Keratinocyte (primary cell): ENCODE measurements at regions not wholly inside any gene's neighbourhood (a gene's known extent, or its start where the extent isn't known, plus 50 kb on each side); places are given as distances from the start of the nearest gene placed in this dataset.

Source experiments
- DNase-seq: peaks from one replicate; pipeline ENCODE4 v3.0.0-alpha.2; 2011; ENCODE audit warnings: low read depth, missing footprints, low spot score
- FAIRE-seq: peaks from 2 replicates; lab custom pipeline; 2011; peaks lifted over from hg19 to GRCh38; lab: Jason Lieb, UNC
- H2AFZ ChIP-seq: 2 replicates; pipeline ENCODE4 v1.6.0; 2012; ENCODE audit warnings: low read length, control low read depth, inconsistent platforms; ENCODE audit not compliant: control insufficient read depth
- H3K27ac ChIP-seq: 2 replicates; pipeline ENCODE4 v1.5.1; 2011; ENCODE audit warnings: low read length; ENCODE audit not compliant: control insufficient read depth, insufficient read depth
- H3K27me3 ChIP-seq: 3 replicates; pipeline ENCODE4 v1.6.0; 2011; ENCODE audit warnings: low read length; ENCODE audit not compliant: control insufficient read depth, insufficient read depth; ENCODE audit errors: extremely low read depth
- H3K36me3 ChIP-seq, 2 experiments: 2 replicates in 1 of 2; 3 replicates in 1 of 2; pipeline ENCODE4 v1.5.1; 2011; ENCODE audit warnings: low read length in 2 of 2, mild to moderate bottlenecking in 1 of 2; ENCODE audit not compliant: control insufficient read depth in 2 of 2, insufficient read depth in 2 of 2; ENCODE audit errors: extremely low read depth in 1 of 2
- H3K4me1 ChIP-seq: 3 replicates; pipeline ENCODE4 v1.5.1; 2011; ENCODE audit warnings: low read length; ENCODE audit not compliant: control insufficient read depth, insufficient read depth; ENCODE audit errors: extremely low read depth
- H3K4me2 ChIP-seq: 3 replicates; pipeline ENCODE4 v1.6.0; 2011; ENCODE audit warnings: low read depth, low read length; ENCODE audit not compliant: control insufficient read depth, insufficient read depth; ENCODE audit errors: extremely low read depth
- H3K4me3 ChIP-seq, 3 experiments: fragments of 200-600 bp in 1 of 3; sonication (generic) in 1 of 3; 2 replicates in 2 of 3; 3 replicates in 1 of 3; pipeline ENCODE4 v1.5.1; 2011 to 2016; ENCODE audit warnings: low read length in 3 of 3, mild to moderate bottlenecking in 3 of 3, control low read depth in 2 of 3, inconsistent platforms in 1 of 3, low read depth in 1 of 3, mixed read lengths in 1 of 3, mixed run types in 1 of 3, moderate library complexity in 1 of 3; ENCODE audit not compliant: control insufficient read depth in 2 of 3, insufficient read depth in 2 of 3; ENCODE audit errors: extremely low read depth in 1 of 3
- H3K79me2 ChIP-seq: 2 replicates; pipeline ENCODE4 v1.6.0; 2012; ENCODE audit warnings: low read length; ENCODE audit not compliant: control insufficient read depth, insufficient read depth
- H3K9ac ChIP-seq: 3 replicates; pipeline ENCODE4 v1.6.0; 2011; ENCODE audit warnings: low read length; ENCODE audit not compliant: control insufficient read depth, insufficient read depth; ENCODE audit errors: extremely low read depth
- H3K9me1 ChIP-seq: 3 replicates; pipeline ENCODE4 v1.6.0; 2011; ENCODE audit warnings: low read length; ENCODE audit not compliant: control insufficient read depth, insufficient read depth; ENCODE audit errors: extremely low read depth
- H3K9me3 ChIP-seq: 2 replicates; pipeline ENCODE4 v1.5.1; 2012; ENCODE audit warnings: low read depth, low read length; ENCODE audit not compliant: control insufficient read depth
- H4K20me1 ChIP-seq: 3 replicates; pipeline ENCODE4 v1.6.0; 2011; ENCODE audit warnings: low read length; ENCODE audit not compliant: control insufficient read depth, insufficient read depth; ENCODE audit errors: extremely low read depth
- CTCF ChIP-seq, 3 experiments: IDR thresholded peaks in 1 of 3; conservative IDR thresholded peaks in 1 of 3; optimal IDR thresholded peaks in 1 of 3; 2 replicates in 2 of 3; 3 replicates in 1 of 3; pipeline versions ENCODE3 to v1.5.1; 2011; ENCODE audit warnings: low read length in 3 of 3, mild to moderate bottlenecking in 3 of 3, moderate library complexity in 2 of 3, control low read depth in 1 of 3, inconsistent platforms in 1 of 3; ENCODE audit not compliant: insufficient read depth in 2 of 3; ENCODE audit errors: extremely low read depth in 1 of 3
- EZH2 ChIP-seq: IDR thresholded peaks from one replicate; pipeline ENCODE4 v1.6.1; 2012; ENCODE audit warnings: inconsistent platforms, mild to moderate bottlenecking, low read length, moderate library complexity
- dilution Hi-C: fragments of 300-500 bp; cut with MboI; formaldehyde crosslinking; loops from one replicate; pipeline ENCODE4 v1.7.0; 2020; ENCODE audit warnings: low sequenced_read_pairs; ENCODE audit not compliant: extremely low pct_ligation_motif_present

GRCh38 chr2:58812771-58813344 lies 571.7 kb upstream of the FANCL start:
- Histone ChIP-seq H3K36me3 (no peaks in the 10 kb centered on the region), H3K27ac (no peak overlapping the region), H3K9me1 (no peaks in the 10 kb centered on the region), H3K4me2 (no peak overlapping the region), H3K79me2 (no peaks in the 10 kb centered on the region), H3K4me1 (no peaks in the 10 kb centered on the region), H3K4me3 (no peak overlapping the region), H3K9ac (no peak overlapping the region), H4K20me1 (no peaks in the 10 kb centered on the region), H3K9me3 (no peaks in the 10 kb centered on the region), H3K27me3 (no peaks in the 10 kb centered on the region), H2AFZ (no peak overlapping the region)
- no peak for DNase-seq
- TF ChIP-seq EZH2 (no peak), CTCF (optimal IDR thresholded peaks at IDR 0.05 in 1 of 3, IDR thresholded peaks at IDR 0.05 in 1 of 3, conservative IDR thresholded peaks at IDR 0.05 in 1 of 3; ENCODE audit: extremely low read depth in 1 of 3, insufficient read depth in 2 of 3, low read length in 3 of 3) (no peak)
- no peak for FAIRE-seq
- dilution Hi-C loops: no loop called here

- H4K20me1 ChIP-seq: no peaks in the 10 kb centered on the region
These were observed 564.0 kb upstream of the FANCL start for GRCh38 chr2:58805126-58805525.

More at GRCh38 chr2:58805126-58805525, 564.0 kb upstream of the FANCL start:
- no peaks in the 10 kb centered on the region for H3K36me3 ChIP-seq
- no peak for FAIRE-seq
- DNase-seq: no peak
- no peaks in the 10 kb centered on the region for H3K9me1 ChIP-seq
- no peak overlapping the region for H3K27ac ChIP-seq
- H3K4me2 ChIP-seq: no peak overlapping the region
- H3K27me3 ChIP-seq: no peaks in the 10 kb centered on the region
- H3K4me1 ChIP-seq: no peaks in the 10 kb centered on the region
- no peak for TF ChIP-seq CTCF (optimal IDR thresholded peaks at IDR 0.05 in 1 of 3, IDR thresholded peaks at IDR 0.05 in 1 of 3, conservative IDR thresholded peaks at IDR 0.05 in 1 of 3; ENCODE audit: extremely low read depth in 1 of 3, insufficient read depth in 2 of 3, low read length in 3 of 3)
- TF ChIP-seq EZH2: no peak
- no peaks in the 10 kb centered on the region for H3K9me3 ChIP-seq
- no peak overlapping the region for H2AFZ ChIP-seq
- no peaks in the 10 kb centered on the region for H3K79me2 ChIP-seq
- dilution Hi-C loops: no loop called here
- no peak overlapping the region for H3K9ac ChIP-seq
- H3K4me3 ChIP-seq: no peak overlapping the region
